Epithelial cell of prostate (primary cell): ENCODE measurements at regions not wholly inside any gene's neighbourhood (a gene's known extent, or its start where the extent isn't known, plus 50 kb on each side); places are given as distances from the start of the nearest gene placed in this dataset.

Experiments
- DNase-seq: peaks from one replicate; pipeline ENCODE4 v3.0.0-alpha.2; 2011; ENCODE audit warnings: low read depth, low spot score
- H3K27ac ChIP-seq: fragments of 450-650 bp; 2 replicates; pipeline ENCODE4 v1.5.1; 2017; ENCODE audit warnings: mild to moderate bottlenecking

DNA sequence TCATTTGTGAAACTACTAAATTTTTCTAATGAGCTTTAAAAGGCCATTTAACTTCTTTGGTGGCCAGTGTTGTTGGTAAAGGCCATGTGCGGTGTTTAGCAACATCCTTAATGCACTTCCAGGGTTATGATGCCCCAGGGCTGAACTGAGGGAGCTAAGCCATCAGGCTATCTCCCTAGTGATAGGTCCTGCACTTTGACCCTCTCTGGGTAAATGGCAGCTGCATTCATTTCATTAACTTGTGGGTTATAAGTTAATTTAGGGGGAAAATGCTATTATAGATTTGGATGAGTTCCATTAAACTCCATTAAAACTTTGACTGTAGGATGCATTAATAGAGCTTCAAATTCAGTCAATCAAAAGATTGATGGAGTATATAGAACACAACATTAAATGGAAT lies 366.7 kb upstream of the ZNF717 start:
- DNase-seq: no peak
- no peak overlapping the region for H3K27ac ChIP-seq

GRCh38 chr3:76161856-76162255 lies 376.5 kb upstream of the ZNF717 start:
- no peak for DNase-seq
- no peak overlapping the region for H3K27ac ChIP-seq

- no peak for DNase-seq
- no peak overlapping the region for H3K27ac ChIP-seq
These were observed 386.3 kb upstream of the ZNF717 start for GRCh38 chr3:76171647-76172046.

DNA sequence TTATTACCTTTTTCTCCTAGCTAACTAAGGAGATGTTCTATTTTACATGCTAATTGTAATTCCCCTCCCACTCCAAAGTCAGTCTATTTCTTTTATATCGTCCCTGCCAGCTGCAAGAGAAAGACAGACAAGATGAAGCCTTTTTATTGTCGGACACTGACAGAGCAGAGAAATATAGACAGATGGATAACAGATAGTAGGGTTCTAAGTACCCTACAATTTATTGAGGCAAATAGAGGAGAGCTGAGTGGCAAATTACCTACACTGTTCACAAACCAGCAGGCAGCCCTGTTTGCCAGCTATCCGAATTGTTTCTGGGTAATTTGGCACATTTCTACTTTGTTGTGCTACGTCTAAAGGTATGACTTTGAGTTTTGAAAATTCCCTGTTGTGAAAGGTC lies 392.3 kb upstream of the ZNF717 start:
- DNase-seq: no peak
- no peak overlapping the region for H3K27ac ChIP-seq

DNA sequence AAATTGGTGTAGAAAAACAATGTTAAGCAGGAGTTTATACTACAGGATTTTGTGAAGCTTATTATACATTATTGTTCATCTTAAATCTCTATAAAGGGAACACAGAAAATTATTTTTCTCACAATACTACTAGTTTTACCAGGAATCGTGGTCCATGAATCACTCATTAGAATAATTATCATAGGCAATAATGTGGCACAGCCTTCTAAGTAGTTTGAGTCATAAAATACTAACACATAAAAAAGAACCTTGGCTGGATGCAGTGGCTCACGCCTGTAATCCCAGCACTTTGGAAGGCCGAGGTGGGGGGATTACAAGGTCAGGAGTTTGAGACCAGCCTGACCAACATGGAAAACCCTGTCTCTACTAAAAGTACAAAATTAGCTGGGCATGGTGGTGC lies 393.1 kb upstream of the ZNF717 start:
- no peak for DNase-seq
- no peak overlapping the region for H3K27ac ChIP-seq

GRCh38 chr3:76181213-76181612 lies 395.9 kb upstream of the ZNF717 start:
- no peak for DNase-seq
- H3K27ac ChIP-seq: no peak overlapping the region

- no peak overlapping the region for H3K27ac ChIP-seq
- DNase-seq: no peak
These were observed 412.7 kb upstream of the ZNF717 start for GRCh38 chr3:76198086-76198485.

DNA sequence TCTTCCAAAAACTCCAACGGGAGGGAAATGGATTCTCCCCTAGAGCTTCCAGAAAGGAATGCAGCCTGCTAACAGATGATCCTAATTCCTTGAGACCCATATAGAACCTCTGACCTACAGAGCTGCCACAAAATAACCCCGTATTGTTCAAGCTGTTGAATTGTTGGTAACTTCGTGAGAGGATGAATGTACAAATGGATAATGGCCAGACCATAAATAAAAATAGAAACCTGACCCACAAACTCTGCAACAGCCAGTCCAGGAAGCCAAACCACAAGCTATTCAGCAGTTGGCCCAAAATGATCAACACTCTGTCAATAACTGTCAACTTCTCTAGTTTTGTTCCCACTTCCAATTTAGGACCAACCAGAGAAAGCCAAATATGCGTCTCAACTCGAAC lies 414.0 kb upstream of the ZNF717 start:
- DNase-seq: no peak

DNA sequence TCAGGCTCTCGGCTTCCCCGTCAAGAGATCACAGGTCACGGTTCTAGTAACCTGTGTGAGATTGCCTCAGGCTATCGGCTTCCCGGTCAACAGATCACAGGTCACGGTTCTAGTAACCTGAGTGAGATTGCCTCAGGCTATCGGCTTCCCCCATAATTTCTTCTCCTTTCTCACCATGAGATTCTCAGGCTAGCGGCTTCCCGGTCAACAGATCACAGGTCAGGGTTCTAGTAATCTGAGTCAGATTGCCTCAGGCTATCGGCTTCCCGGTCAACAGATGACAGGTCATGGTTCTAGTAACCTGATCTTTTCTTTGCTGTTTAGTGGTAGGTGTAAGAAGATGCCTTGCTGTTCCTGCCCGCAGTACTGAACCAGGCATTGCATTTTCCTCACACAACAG lies 418.2 kb upstream of the ZNF717 start:
- DNase-seq: no peak
- H3K27ac ChIP-seq: no peak overlapping the region

More for the DNA sequence above, 414.0 kb upstream of the ZNF717 start:
- no peak overlapping the region for H3K27ac ChIP-seq

- H3K27ac ChIP-seq: no peak overlapping the region
- no peak for DNase-seq
These were observed 421.0 kb upstream of the ZNF717 start for GRCh38 chr3:76206346-76206745.

DNA sequence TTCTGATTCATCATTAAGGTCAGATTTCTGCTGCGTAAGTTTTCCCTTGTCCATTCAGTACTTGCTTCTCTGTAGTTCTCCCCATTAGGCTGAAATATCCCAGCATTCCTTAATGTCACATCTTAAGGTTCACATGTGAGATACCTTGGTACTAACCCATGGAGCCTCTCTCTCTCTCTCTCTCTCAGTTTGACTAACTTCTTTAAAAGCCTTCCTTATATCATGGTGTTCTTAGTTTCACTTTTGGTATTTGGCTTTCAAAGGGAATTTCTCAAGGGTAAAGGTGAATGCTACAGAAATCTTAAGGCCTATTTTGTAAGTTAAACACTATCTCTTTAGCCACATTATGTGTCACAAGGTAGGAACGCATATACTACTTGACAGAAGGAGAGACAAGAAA lies 427.3 kb upstream of the ZNF717 start:
- DNase-seq: no peak
- H3K27ac ChIP-seq: no peak overlapping the region

GRCh38 chr3:76222201-76222600 lies 436.9 kb upstream of the ZNF717 start:
- H3K27ac ChIP-seq: no peak overlapping the region
- DNase-seq: no peak

- no peak overlapping the region for H3K27ac ChIP-seq
- no peak for DNase-seq
These were observed 445.9 kb upstream of the ZNF717 start for GRCh38 chr3:76231258-76231657.

GRCh38 chr3:76242886-76243753 lies 457.8 kb upstream of the ZNF717 start:
- H3K27ac ChIP-seq: no peak overlapping the region
- DNase-seq: no peak

DNA sequence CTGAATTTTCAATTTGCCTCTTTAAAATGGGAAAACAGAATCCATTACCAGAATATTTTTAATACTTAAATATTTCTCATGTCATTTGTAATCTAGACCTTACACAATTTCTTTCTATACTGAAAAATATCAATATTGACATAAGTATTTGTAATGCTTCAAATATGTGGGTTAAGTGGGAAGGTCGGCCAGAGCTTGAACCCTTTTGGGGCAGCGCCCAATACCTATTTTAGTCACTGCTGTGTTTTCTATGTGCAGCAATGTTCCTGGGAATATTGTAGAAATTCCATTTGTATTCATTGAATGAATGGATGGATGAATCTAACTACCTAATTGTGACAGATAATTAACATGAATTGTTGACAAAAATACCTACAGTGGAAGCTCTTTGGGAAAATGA lies 459.7 kb upstream of the ZNF717 start:
- no peak for DNase-seq
- no peak overlapping the region for H3K27ac ChIP-seq

- DNase-seq: no peak
- H3K27ac ChIP-seq: no peak overlapping the region
These were observed 460.3 kb upstream of the ZNF717 start for GRCh38 chr3:76245622-76246021.

- no peak for DNase-seq
- H3K27ac ChIP-seq: no peak overlapping the region
These were observed 479.1 kb upstream of the ZNF717 start for GRCh38 chr3:76264496-76264895.

- no peak overlapping the region for H3K27ac ChIP-seq
- no peak for DNase-seq
These were observed 479.6 kb upstream of the ZNF717 start for GRCh38 chr3:76264911-76265310.

GRCh38 chr3:76266511-76266910 lies 481.2 kb upstream of the ZNF717 start:
- DNase-seq: no peak
- no peak overlapping the region for H3K27ac ChIP-seq

- no peak overlapping the region for H3K27ac ChIP-seq
- no peak for DNase-seq
These were observed 482.6 kb upstream of the ZNF717 start for GRCh38 chr3:76267851-76268380.

DNA sequence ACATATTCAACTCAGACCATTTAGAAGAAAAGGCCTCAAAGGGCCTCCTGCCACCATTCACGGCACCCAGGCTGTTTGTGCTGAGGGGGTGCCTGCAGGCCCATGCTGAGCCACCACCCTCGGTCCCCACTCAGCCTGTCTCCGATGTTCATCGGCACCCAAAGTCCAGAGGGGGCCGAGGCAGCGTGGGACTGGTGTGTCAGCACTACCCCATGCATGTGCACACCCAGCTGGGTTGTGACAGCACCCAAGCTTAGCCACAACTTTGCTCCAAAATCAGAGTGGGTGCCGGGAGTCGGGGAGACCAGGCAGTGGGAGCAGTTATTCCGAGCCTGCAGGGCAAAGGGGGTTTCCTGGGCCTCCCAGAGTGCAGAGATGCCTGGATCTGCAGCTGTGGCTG lies 508.5 kb upstream of the ZNF717 start:
- no peak for DNase-seq
- no peak overlapping the region for H3K27ac ChIP-seq

DNA sequence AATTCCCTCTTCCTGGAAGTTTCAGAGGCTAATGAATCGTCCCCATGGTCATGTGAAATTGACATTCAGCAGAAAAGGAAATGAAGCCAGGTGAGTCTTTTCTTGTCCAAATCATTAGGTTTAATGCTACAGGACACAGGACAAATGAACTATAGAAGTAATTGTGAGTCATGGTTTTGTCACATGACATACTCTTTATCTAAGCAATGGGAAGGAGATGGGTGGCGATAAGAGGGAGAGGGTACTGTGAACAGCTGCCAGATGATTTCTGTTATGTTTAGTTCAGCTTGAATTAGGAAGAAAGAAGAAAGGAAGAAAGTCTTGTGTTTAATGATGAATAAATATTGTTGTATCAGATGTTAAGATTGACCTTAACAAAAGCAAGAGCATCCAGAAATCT lies 515.4 kb upstream of the ZNF717 start:
- H3K27ac ChIP-seq: no peak overlapping the region
- no peak for DNase-seq
